Thymus (tissue), 11 donors: ENCODE measurements at regions not wholly inside any gene's neighbourhood (a gene's known extent, or its start where the extent isn't known, plus 50 kb on each side); places are given as distances from the start of the nearest gene placed in this dataset.

ENCODE experiments used
- DNase-seq, 9 donors: peaks; one replicate each; pipeline ENCODE4 v3.0.0-alpha.2; 2013; ENCODE audit warnings: low spot score in 9 of 9, low read depth in 6 of 9, missing footprints in 1 of 9
- H3K27ac ChIP-seq, 2 donors: one replicate each; pipeline ENCODE4 v1.5.1; 2013; ENCODE audit warnings: control low read depth in 1 of 2, low read depth in 1 of 2, low read length in 1 of 2, mild to moderate bottlenecking in 1 of 2, moderate library complexity in 1 of 2
- H3K27me3 ChIP-seq, 2 donors: one replicate each; pipeline ENCODE4 v1.5.1; 2013; ENCODE audit warnings: low read length in 1 of 2; ENCODE audit not compliant: control insufficient read depth in 2 of 2, insufficient read depth in 1 of 2
- H3K36me3 ChIP-seq, 2 donors: one replicate each; pipeline ENCODE4 v1.5.1; 2013; ENCODE audit warnings: low read length in 1 of 2, mild to moderate bottlenecking in 1 of 2, moderate library complexity in 1 of 2; ENCODE audit not compliant: control insufficient read depth in 2 of 2, insufficient read depth in 2 of 2
- H3K4me1 ChIP-seq, 2 donors: one replicate each; pipeline ENCODE4 v1.5.1; 2013; ENCODE audit warnings: low read length in 2 of 2; ENCODE audit not compliant: control insufficient read depth in 2 of 2, insufficient read depth in 2 of 2
- H3K4me3 ChIP-seq, 2 donors: one replicate each; pipeline ENCODE4 v1.5.1; 2013; ENCODE audit warnings: low read length in 2 of 2, control low read depth in 1 of 2, mild to moderate bottlenecking in 1 of 2
- H3K9me3 ChIP-seq, 2 donors: one replicate each; pipeline ENCODE4 v1.5.1; 2013; ENCODE audit warnings: low read length in 1 of 2, mild to moderate bottlenecking in 1 of 2; ENCODE audit not compliant: control insufficient read depth in 2 of 2, insufficient read depth in 1 of 2
- WGBS: extraction: QIAGEN DNeasy Blood & Tissue Kit; methylation state at CpG from one replicate; pipeline ENCODE4 v1.1.7; 2013; 5-methylcytosine and 5-hydroxymethylcytosine counted together
- donor health status: healthy.

- no peak overlapping the region for H3K4me3 ChIP-seq
- no peaks in the 10 kb centered on the region for H3K27me3 ChIP-seq
- no peak overlapping the region for H3K27ac ChIP-seq
- no peaks in the 10 kb centered on the region for H3K36me3 ChIP-seq
- no peak for DNase-seq
- peaks cover 0 to 2% of the 10 kb centered on the region in 2 donors for H3K4me1 ChIP-seq
- 97% methylated on average over 6 of the region's 6 CpGs for WGBS
- no peaks in the 10 kb centered on the region for H3K9me3 ChIP-seq
Measured at GRCh38 chr11:130670200-130670599, 221.8 kb downstream of the ADAMTS15 start.

DNA sequence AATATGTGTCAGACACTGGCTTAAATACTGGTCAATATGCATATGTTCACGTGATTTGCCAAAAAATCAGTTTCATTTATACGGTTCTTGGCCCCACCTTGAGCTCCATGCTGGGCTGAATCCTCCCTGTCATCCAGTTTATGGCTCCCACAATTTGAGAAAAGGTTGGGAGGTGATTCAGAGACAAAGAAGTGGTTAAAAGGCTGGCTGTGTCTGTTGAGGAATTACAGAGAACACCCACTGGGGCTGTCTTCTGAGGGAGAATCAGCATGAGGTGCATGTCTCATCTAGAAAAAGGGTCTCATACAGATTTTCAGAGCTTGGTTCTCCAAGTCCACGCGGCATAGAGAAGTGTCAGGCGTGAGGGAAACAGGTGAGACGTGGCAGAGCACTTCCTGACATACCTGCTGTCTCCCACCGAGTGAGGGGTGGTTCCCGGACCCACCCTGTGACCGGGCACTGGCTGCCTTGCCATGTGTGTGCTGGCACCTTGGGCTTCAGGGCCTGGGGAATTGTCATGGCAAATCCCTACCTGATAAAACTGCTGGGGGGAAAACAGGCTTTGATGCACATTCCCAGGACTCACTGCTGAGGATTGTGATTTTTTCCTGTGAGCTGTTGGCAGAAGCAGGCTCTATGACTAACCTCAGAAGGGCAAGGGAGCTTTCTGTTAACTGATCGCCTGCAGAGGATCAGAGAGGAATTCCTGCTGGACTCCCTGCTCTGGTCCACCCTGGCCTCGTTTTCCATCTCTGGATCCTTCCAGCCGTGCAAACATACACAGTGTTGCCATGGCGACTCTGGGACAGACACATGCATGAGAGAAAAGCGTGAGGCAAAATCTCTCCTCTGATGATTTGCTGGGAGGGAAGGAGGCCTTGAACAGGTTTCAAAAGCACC lies 223.6 kb downstream of the ADAMTS15 start:
- H3K27ac ChIP-seq = no peak overlapping the region
- WGBS = 93% methylated on average over 14 of the region's 14 CpGs
- H3K36me3 ChIP-seq = no peaks in the 10 kb centered on the region

GRCh38 chr11:130672911-130673310 lies 224.5 kb downstream of the ADAMTS15 start:
- Histone ChIP-seq H3K4me1 (peaks cover 0 to 2% of the 10 kb centered on the region in 2 donors), H3K36me3 (no peaks in the 10 kb centered on the region), H3K4me3 (no peak overlapping the region), H3K27ac (no peak overlapping the region), H3K27me3 (no peaks in the 10 kb centered on the region), H3K9me3 (no peaks in the 10 kb centered on the region)
- no peak for DNase-seq
- WGBS = 91% methylated on average over 5 of the region's 5 CpGs

More for the DNA sequence above, 223.6 kb downstream of the ADAMTS15 start:
- H3K9me3 ChIP-seq = no peaks in the 10 kb centered on the region
- no peak overlapping the region for H3K4me3 ChIP-seq
- peaks cover 0 to 2% of the 10 kb centered on the region in 2 donors for H3K4me1 ChIP-seq
- no peak for DNase-seq
- H3K27me3 ChIP-seq = no peaks in the 10 kb centered on the region

DNA sequence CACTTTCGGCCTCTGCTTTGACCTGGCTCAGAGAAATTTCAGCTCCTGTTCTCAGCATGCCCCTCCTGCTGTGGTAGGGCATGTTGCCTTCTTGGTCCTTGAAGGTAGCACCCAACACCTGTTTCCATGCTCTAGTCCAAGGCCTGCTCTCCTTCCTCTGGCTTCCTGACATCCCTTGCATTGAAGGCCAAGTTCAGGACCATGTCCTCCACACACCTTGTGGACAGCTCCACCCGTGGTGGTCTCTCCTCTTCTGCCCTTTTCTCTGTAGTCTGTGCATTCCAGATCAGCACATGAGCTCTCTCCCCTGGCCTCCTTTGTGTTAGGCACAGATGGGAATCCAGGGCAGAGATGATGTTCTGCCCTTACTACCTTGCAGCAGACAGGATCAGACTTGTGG lies 225.3 kb downstream of the ADAMTS15 start:
- no peak for DNase-seq
- Histone ChIP-seq H3K9me3 (no peaks in the 10 kb centered on the region), H3K27me3 (no peaks in the 10 kb centered on the region), H3K27ac (no peak overlapping the region), H3K4me3 (no peak overlapping the region), H3K36me3 (no peaks in the 10 kb centered on the region), H3K4me1 (peaks cover 0 to 2% of the 10 kb centered on the region in 2 donors)
- WGBS = 81% methylated on average over 2 of the region's 2 CpGs

- no peaks in the 10 kb centered on the region for H3K36me3 ChIP-seq
- DNase-seq = no peak
- 90% methylated on average over 5 of the region's 5 CpGs for WGBS
- H3K4me1 ChIP-seq = peaks cover 0 to 2% of the 10 kb centered on the region in 2 donors
- H3K4me3 ChIP-seq = no peak overlapping the region
- H3K9me3 ChIP-seq = no peaks in the 10 kb centered on the region
- no peaks in the 10 kb centered on the region for H3K27me3 ChIP-seq
- H3K27ac ChIP-seq = no peak overlapping the region
Measured at GRCh38 chr11:130674686-130675308, 226.4 kb downstream of the ADAMTS15 start.

GRCh38 chr11:130675371-130675821 lies 227.0 kb downstream of the ADAMTS15 start:
- H3K36me3 ChIP-seq = no peaks in the 10 kb centered on the region
- H3K4me3 ChIP-seq = no peak overlapping the region
- no peak for DNase-seq
- H3K9me3 ChIP-seq = no peaks in the 10 kb centered on the region
- H3K4me1 ChIP-seq = peaks cover 0 to 2% of the 10 kb centered on the region in 2 donors
- 82% methylated on average over 10 of the region's 10 CpGs for WGBS
- no peak overlapping the region for H3K27ac ChIP-seq
- no peaks in the 10 kb centered on the region for H3K27me3 ChIP-seq

DNA sequence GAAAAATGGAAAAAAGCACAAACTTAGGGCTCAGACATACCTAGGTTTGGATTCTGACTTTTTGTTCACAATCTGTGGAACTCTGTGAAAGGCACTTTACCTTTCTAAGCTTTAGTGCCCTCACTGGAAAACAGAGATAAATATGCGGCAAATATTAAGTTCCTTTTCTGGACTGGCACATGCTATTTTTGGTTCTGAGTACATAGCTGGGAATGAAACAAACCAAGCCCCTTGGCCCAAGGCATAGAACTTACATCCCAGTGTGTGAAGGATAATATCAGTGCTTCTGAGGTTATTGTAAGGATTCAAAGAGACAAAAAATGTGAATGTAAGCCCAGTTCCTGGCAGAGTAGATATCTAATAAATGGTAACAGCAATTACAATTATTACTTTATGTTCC lies 227.5 kb downstream of the ADAMTS15 start:
- Histone ChIP-seq H3K36me3 (no peaks in the 10 kb centered on the region), H3K4me3 (no peak overlapping the region), H3K27ac (no peak overlapping the region), H3K27me3 (no peaks in the 10 kb centered on the region), H3K4me1 (peaks cover 0 to 2% of the 10 kb centered on the region in 2 donors), H3K9me3 (no peaks in the 10 kb centered on the region)
- WGBS = 90% methylated on average over 1 of the region's 1 CpG
- no peak for DNase-seq

DNA sequence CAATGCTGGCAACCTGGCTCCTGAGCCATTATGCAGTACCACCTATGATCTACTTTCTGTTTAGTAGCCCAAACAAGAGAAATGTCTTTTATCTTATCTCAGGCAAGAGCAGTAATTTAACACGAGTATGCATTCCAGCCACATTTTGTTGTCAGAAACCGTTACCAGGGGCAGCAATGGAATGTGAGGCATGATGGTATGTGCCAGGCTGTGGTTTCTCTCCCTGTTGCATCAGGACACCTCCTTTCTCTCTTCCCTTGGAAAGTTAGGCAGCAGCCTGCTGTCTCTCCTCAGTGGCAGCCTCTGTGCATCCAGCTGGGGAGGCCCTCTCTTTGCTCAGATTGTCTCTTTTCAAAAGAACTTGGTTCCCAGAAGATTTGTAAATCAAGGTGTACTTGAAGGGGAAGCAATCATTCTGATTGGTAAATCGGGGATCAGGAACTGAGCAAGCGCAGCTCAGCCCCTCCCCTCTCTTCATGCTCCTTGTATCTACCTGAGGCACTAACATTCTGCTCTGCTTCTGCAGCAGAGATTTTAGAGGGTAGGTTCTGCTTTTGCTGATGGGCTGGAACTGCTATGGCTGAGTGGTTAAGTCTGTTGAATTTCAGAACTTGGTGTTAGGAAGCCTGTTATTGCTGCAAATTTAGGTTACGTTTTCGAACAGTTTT lies 229.2 kb downstream of the ADAMTS15 start:
- 92% methylated on average over 6 of the region's 6 CpGs for WGBS
- Histone ChIP-seq H3K9me3 (no peaks in the 10 kb centered on the region), H3K27ac (no peak overlapping the region), H3K4me1 (peaks cover 0 to 2% of the 10 kb centered on the region in 2 donors), H3K27me3 (no peaks in the 10 kb centered on the region), H3K36me3 (no peaks in the 10 kb centered on the region), H3K4me3 (no peak overlapping the region)
- DNase-seq = no peak

- Histone ChIP-seq H3K36me3 (no peaks in the 10 kb centered on the region), H3K9me3 (no peaks in the 10 kb centered on the region), H3K27ac (no peak overlapping the region), H3K4me1 (no peaks in the 10 kb centered on the region), H3K27me3 (no peaks in the 10 kb centered on the region), H3K4me3 (no peak overlapping the region)
- no peak for DNase-seq
- 94% methylated on average over 4 of the region's 4 CpGs for WGBS
Measured at GRCh38 chr11:130679247-130679646, 230.8 kb downstream of the ADAMTS15 start.
